GM18517 (cell line): ENCODE measurements at regions not wholly inside any gene's neighbourhood (a gene's known extent, or its start where the extent isn't known, plus 50 kb on each side); places are given as distances from the start of the nearest gene placed in this dataset.

ENCODE experiments used
- ATAC-seq: cut with Tn5 transposase; IDR thresholded peaks from one replicate; pipeline ENCODE4 v1.9.1; 2021; ENCODE audit warnings: mild to moderate bottlenecking, moderate library complexity; ENCODE audit not compliant: unreplicated experiment

- no peak for ATAC-seq
Observed at GRCh38 chr4:159443975-159444374, 341.1 kb downstream of the RAPGEF2 start.

- ATAC-seq: no peak
Observed at GRCh38 chr4:159444678-159445077, 341.8 kb downstream of the RAPGEF2 start.

GRCh38 chr4:159445692-159446091 lies 342.8 kb downstream of the RAPGEF2 start:
- ATAC-seq: no peak

GRCh38 chr4:159446266-159446976 lies 343.5 kb downstream of the RAPGEF2 start:
- ATAC-seq: peak; percentile 99

GRCh38 chr4:159447296-159447695 lies 344.4 kb downstream of the RAPGEF2 start:
- no peak for ATAC-seq

DNA sequence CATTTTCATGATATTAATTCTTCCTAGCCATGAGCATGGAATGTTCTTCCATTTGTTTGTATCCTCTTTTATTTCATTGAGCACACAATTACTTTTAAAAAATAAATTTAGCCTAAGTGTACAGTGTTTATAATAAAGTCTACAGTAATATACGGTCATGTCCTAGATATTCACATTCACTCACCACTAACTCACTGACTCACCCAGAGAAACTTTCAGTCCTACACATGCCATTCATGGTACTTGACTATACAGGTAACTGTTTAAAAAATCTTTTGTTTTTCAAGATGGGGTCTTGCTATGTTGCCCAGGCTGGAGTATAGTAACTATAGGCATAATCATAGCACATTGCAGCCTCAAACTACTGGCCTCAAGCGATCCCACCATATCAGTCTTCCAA lies 348.1 kb downstream of the RAPGEF2 start:
- no peak for ATAC-seq

DNA sequence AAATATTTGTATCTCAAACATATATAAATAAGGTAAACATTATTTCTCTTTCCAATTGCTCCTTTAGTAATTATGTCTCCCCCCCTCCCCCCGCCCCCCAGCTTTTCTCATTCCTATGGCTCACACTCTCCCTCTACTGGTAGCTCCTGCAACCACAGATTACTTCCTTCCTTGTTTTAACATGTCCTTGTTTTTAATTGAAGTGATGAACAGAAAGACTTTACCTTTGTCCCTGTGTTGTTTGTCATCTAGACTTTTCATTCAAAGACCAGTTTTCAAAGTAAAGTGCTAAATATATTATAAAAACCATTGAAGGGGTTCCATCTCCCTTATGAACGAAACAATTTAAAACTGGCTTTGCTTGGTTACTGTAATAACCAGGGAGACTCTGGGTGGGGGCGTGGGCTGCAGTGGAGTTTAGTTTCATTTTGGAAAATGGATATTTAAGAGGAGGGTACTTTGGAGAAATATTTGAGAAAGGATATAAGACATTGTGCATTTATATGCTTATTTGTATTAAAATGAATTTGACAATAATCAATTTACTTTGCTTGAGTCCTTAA lies 352.9 kb downstream of the RAPGEF2 start:
- ATAC-seq: no peak

GRCh38 chr4:159460371-159460770 lies 357.5 kb downstream of the RAPGEF2 start:
- no peak for ATAC-seq

DNA sequence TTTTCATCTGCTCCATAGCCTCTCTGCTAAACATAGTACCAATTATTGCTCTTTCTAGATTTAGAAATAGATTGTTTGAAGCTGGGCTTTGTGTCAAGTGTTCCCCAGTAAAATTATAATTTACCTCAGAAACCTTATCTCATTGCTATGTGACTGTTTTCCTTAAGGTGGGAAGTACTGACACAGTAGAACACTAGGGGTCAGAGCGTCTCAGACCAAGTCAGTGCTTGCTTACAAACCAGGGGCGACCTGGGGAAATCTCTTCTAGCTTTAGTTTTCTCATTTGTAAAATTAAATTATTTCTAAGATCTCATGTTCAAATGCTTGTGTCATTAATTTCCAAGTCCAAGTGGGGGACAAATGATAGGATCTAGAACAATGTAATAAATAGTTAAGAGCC lies 360.4 kb downstream of the RAPGEF2 start:
- no peak for ATAC-seq

GRCh38 chr4:159464302-159464701 lies 361.4 kb downstream of the RAPGEF2 start:
- ATAC-seq: no peak

DNA sequence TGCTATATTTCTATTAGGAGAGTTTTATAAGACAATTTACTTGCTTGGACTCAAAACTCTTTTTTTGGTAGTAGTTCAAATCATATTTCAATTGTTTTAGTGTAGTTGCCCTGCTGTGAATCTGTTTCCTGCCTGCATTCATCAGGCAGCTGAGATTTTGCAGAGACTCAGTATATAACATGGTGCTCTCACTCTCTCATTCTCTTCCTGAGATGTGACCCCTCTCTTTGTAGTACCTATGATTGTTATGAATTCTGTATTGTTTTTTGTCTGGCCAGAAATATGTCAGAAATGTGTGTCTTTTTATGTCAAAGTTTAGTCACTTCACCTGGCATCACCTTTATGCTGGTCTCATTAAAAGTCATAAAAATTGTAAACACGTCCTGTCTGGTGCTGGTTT lies 374.0 kb downstream of the RAPGEF2 start:
- ATAC-seq: no peak

GRCh38 chr4:159480826-159481225 lies 377.9 kb downstream of the RAPGEF2 start:
- no peak for ATAC-seq

GRCh38 chr4:159481936-159482335 lies 379.1 kb downstream of the RAPGEF2 start:
- ATAC-seq: no peak

GRCh38 chr4:159483110-159483781 lies 380.4 kb downstream of the RAPGEF2 start:
- ATAC-seq: no peak

GRCh38 chr4:159483782-159484741 lies 381.2 kb downstream of the RAPGEF2 start:
- no peak for ATAC-seq

- ATAC-seq: no peak
Observed at GRCh38 chr4:159484864-159485263, 382.0 kb downstream of the RAPGEF2 start.

GRCh38 chr4:159487284-159487747 lies 384.4 kb downstream of the RAPGEF2 start:
- peak; percentile 96 for ATAC-seq

- no peak for ATAC-seq
Observed at GRCh38 chr4:159489646-159490045, 386.8 kb downstream of the RAPGEF2 start.

GRCh38 chr4:159495515-159496236 lies 392.8 kb downstream of the RAPGEF2 start:
- no peak for ATAC-seq

DNA sequence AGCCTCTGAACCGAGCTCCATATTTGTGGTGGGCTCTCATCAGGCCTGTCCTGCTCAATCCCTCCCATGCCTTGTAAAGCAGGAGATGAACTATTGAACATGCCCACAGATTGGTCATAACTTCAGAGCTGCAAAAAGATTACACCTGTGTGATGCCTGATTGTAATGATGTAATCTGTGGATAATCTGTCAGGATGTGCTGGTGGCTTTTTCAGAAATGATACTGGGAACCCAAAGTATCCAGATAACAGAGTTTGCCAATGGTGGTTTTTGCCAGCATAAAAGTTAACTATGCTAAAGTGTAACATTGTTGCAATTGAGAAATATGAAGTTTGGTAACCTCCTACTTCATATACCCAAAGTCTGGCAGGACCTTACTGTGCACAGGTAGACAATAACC lies 393.4 kb downstream of the RAPGEF2 start:
- ATAC-seq: no peak
